SK-N-SH treated with all-trans-retinoic acid at 6 μM for 48 hours (cell line): ENCODE measurements at regions not wholly inside any gene's neighbourhood (a gene's known extent, or its start where the extent isn't known, plus 50 kb on each side); places are given as distances from the start of the nearest gene placed in this dataset.

Experiments
- ATAC-seq: fragments of 200-7000 bp; cut with Tn5 transposase; 3 replicates; pipeline ENCODE4 v1.9.1; 2020; ENCODE audit warnings: mild to moderate bottlenecking, moderate library complexity
- ARNTL ChIP-seq: fragments of 450-650 bp; formaldehyde crosslinking; IDR thresholded peaks from 2 replicates; pipeline ENCODE4 v1.5.0; 2020; ENCODE audit warnings: low read depth, mild to moderate bottlenecking, moderate library complexity, borderline replicate concordance
- BACH2 ChIP-seq: fragments of 250-450 bp; sonication (Bioruptor Pico); IDR thresholded peaks from 2 replicates; pipeline ENCODE4 v1.9.0; 2021; ENCODE audit warnings: mild to moderate bottlenecking, borderline replicate concordance
- CSDC2 ChIP-seq: fragments of 250-450 bp; sonication (Bioruptor Pico); IDR thresholded peaks from 2 replicates; pipeline ENCODE4 v1.5.0; 2020; ENCODE audit warnings: mild to moderate bottlenecking, moderate library complexity
- ESRRG ChIP-seq: fragments of 250-450 bp; sonication (Bioruptor Pico); IDR thresholded peaks from 2 replicates; pipeline ENCODE4 v1.6.1; 2021; ENCODE audit warnings: mild to moderate bottlenecking
- GLIS3 ChIP-seq: fragments of 250-450 bp; sonication (Bioruptor Pico); IDR thresholded peaks from 2 replicates; pipeline ENCODE4 v1.5.0; 2020; ENCODE audit warnings: mild to moderate bottlenecking, moderate library complexity
- ISL1 ChIP-seq: fragments of 250-450 bp; sonication (Bioruptor Pico); IDR thresholded peaks from 2 replicates; pipeline ENCODE4 v2.1.2; 2022; ENCODE audit warnings: mild to moderate bottlenecking, moderate library complexity
- OSR1 ChIP-seq: fragments of 250-450 bp; sonication (Bioruptor Pico); IDR thresholded peaks from 2 replicates; pipeline ENCODE4 v1.8.0; 2022; ENCODE audit warnings: moderate library complexity, mild to moderate bottlenecking, inconsistent platforms
- PPARA ChIP-seq: fragments of 250-450 bp; sonication (Bioruptor Pico); IDR thresholded peaks from 2 replicates; pipeline ENCODE4 v1.5.0; 2020; ENCODE audit warnings: mild to moderate bottlenecking, borderline replicate concordance
- RARB ChIP-seq: fragments of 250-450 bp; sonication (Bioruptor Pico); IDR thresholded peaks from 2 replicates; pipeline ENCODE4 v1.8.0; 2021; ENCODE audit warnings: mild to moderate bottlenecking, moderate library complexity
- SNAI2 ChIP-seq: fragments of 250-450 bp; sonication (Bioruptor Pico); IDR thresholded peaks from 2 replicates; pipeline ENCODE4 v1.5.0; 2020; ENCODE audit warnings: mild to moderate bottlenecking, moderate library complexity
- TCF4 ChIP-seq: fragments of 250-450 bp; sonication (Bioruptor Pico); IDR thresholded peaks from 2 replicates; pipeline ENCODE4 v1.8.0; 2021; ENCODE audit warnings: mild to moderate bottlenecking, moderate library complexity, borderline replicate concordance
- TOX ChIP-seq: fragments of 250-450 bp; sonication (Bioruptor Pico); IDR thresholded peaks from 2 replicates; pipeline ENCODE4 v1.8.0; 2021; ENCODE audit warnings: mild to moderate bottlenecking, moderate library complexity, borderline replicate concordance
- ZC3H10 ChIP-seq: fragments of 250-450 bp; sonication (Bioruptor Pico); IDR thresholded peaks from 2 replicates; pipeline ENCODE4 v1.5.1; 2021; ENCODE audit warnings: mild to moderate bottlenecking, moderate library complexity
- ZFP30 ChIP-seq: fragments of 450-650 bp; formaldehyde crosslinking; IDR thresholded peaks from 2 replicates; pipeline ENCODE4 v1.5.0; 2022; ENCODE audit warnings: mild to moderate bottlenecking, moderate library complexity
- ZNF565 ChIP-seq: fragments of 450-650 bp; formaldehyde crosslinking; conservative IDR thresholded peaks from 2 replicates; pipeline ENCODE4 v1.5.0; 2020; ENCODE audit warnings: low read depth, mild to moderate bottlenecking, moderate library complexity
- ZNF70 ChIP-seq: fragments of 450-650 bp; formaldehyde crosslinking; IDR thresholded peaks from 2 replicates; pipeline ENCODE4 v1.5.0; 2020; ENCODE audit warnings: mild to moderate bottlenecking, moderate library complexity
- ZNF8 ChIP-seq: fragments of 450-650 bp; formaldehyde crosslinking; IDR thresholded peaks from 2 replicates; pipeline ENCODE4 v1.5.0; 2020; ENCODE audit warnings: mild to moderate bottlenecking, moderate library complexity
- TF ChIP-seq, protein P1 (sequence below): fragments of 250-450 bp; sonication (Bioruptor Pico); IDR thresholded peaks from 2 replicates; pipeline ENCODE4 v1.5.1; 2021; ENCODE audit warnings: mild to moderate bottlenecking, moderate library complexity
- TF ChIP-seq, protein P2 (sequence below): fragments of 250-450 bp; sonication (Bioruptor Pico); IDR thresholded peaks from 2 replicates; pipeline ENCODE4 v1.8.0; 2020; ENCODE audit warnings: mild to moderate bottlenecking, moderate library complexity, borderline replicate concordance
- TF ChIP-seq, protein P3 (sequence below): fragments of 250-450 bp; sonication (Bioruptor Pico); IDR thresholded peaks from 2 replicates; pipeline ENCODE4 v1.5.0; 2020; ENCODE audit warnings: mild to moderate bottlenecking, moderate library complexity
- TF ChIP-seq, protein P4 (sequence below): fragments of 250-450 bp; sonication (Bioruptor Pico); IDR thresholded peaks from 2 replicates; pipeline ENCODE4 v1.5.1; 2020; ENCODE audit warnings: low read depth, mild to moderate bottlenecking, moderate library complexity
- TF ChIP-seq, protein P5 (sequence below): fragments of 250-450 bp; sonication (Bioruptor Pico); IDR thresholded peaks from 2 replicates; pipeline ENCODE4 v1.8.0; 2021; ENCODE audit warnings: low read depth, mild to moderate bottlenecking, moderate library complexity, borderline replicate concordance

DNA sequence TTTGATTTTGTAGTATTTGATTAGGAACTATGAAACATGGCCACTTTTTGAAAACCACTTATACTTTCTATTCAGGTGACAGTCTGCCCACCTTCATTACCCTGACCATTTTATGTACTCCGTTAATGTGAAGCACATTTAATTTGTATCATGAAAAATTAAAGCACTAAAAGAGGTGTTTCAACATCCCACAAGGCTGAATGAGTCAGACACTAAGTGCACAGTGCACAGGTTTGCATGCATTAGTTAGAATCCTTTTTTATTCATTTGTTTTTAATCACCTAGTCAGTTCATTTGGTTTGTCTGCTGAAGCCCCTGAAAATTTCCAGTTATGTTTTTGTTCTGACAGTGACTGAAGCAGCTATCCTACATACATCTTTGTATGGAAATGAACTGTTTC, 271.0 kb downstream of the SLITRK5 start:
- no peak for TF ChIP-seq TCF4 (CRISPR knock-in tag)
- peak; percentile 19; the same call in 1 of the 2 replicates for TF ChIP-seq ZC3H10
- no peak for ATAC-seq

DNA sequence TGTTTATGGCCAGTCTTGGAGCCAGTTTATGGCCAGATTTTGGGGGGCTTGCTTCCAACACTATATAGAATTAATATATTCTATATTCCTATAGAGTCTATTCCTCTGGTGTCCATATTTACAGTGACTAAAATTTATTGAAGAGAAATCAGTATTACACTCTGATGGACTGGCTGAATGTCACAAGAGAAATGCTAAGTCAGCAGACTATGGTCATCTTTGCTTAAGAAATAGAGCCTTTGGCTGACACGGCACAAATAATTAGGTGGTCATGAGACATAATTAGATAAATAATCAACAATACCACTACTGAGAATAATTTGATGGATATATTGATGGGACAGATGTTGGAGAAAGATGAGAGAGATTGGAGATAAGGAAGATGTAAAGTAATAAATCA, 272.9 kb downstream of the SLITRK5 start:
- ATAC-seq = no peak
- TF ChIP-seq TCF4 (CRISPR knock-in tag) (no peak), GLIS3 (no peak)
- TF ChIP-seq, all 23 proteins: peak for 0

DNA sequence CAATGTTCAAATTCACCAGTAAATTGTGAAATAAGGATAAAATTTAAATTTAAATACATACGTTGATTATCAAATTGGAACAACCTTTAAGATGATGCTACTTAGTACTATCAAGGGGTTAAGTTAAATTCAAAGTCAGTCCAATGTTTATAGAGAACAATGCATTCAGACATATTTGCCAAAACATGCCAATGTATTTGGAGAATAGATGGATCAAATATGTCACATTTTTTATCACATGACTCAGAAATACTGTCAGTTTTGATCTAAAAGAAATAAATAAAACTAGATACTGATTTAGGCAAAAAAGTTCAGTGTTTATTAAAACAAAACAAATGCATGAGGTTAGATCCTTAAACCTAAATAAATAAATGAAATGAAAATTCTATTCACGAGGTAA, 281.2 kb downstream of the SLITRK5 start:
- no peak for ATAC-seq
- TF ChIP-seq TCF4 (CRISPR knock-in tag) (no peak), TOX (no peak), OSR1 (CRISPR knock-in tag) (no peak)
- TF ChIP-seq, protein P1, sequence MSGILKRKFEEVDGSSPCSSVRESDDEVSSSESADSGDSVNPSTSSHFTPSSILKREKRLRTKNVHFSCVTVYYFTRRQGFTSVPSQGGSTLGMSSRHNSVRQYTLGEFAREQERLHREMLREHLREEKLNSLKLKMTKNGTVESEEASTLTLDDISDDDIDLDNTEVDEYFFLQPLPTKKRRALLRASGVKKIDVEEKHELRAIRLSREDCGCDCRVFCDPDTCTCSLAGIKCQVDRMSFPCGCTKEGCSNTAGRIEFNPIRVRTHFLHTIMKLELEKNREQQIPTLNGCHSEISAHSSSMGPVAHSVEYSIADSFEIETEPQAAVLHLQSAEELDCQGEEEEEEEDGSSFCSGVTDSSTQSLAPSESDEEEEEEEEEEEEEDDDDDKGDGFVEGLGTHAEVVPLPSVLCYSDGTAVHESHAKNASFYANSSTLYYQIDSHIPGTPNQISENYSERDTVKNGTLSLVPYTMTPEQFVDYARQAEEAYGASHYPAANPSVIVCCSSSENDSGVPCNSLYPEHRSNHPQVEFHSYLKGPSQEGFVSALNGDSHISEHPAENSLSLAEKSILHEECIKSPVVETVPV = no peak

DNA sequence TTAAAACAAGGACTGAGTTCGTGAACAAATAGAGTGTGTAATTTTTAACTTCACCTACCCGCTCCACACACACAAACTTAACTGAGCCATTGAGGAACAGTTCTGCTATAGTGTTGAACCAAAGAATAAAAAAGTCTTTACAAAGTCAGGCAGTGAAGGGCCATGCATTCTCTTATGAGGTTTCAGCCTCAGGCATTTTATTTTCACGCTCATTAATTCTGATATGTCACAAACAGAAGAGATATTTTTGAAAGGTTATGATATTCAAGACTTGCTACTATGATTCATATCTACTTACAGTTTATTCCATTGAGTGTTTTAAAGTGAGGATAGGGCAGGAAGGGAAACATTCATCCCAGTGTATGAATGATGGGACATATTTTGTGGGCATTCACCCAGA, 282.2 kb downstream of the SLITRK5 start:
- ATAC-seq = peak; percentile 61
- 0 out of 2 replicates have a peak, but pooled peaks have one; percentile 24 for TF ChIP-seq ZC3H10
- TF ChIP-seq, protein P1 = no peak
- TF ChIP-seq, all 23 proteins: peak for 1

DNA sequence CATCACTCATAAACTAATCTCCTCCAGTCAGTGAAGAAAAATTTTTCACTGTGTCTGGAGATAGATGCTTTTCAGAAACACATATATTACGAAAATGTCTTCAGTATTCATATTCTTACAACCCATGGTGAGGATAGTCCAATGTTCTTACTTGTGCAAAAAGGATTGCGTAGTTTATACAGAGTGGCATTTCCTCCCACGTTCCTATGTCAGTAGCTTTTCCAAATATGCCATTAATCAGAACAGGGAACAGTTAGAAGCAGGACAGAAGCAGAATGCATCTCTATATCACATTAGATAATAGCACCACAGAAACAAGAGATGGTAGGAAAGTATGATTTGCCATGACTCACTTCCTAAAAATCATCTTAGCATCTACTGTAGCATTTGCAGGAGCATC, 282.9 kb downstream of the SLITRK5 start:
- TF ChIP-seq ZFP30 (CRISPR knock-in tag) (no peak), PPARA (CRISPR knock-in tag) (no peak), ZNF70 (CRISPR knock-in tag) (no peak), ZNF8 (no peak), ZNF565 (CRISPR knock-in tag) (no peak), ESRRG (CRISPR knock-in tag) (no peak), GLIS3 (no peak), BACH2 (CRISPR knock-in tag) (no peak), CSDC2 (CRISPR knock-in tag) (no peak), RARB (CRISPR knock-in tag) (peak; percentile 77; the same call in 1 of the 2 replicates), ZC3H10 (peak; percentile 95), SNAI2 (no peak), ARNTL (CRISPR knock-in tag) (no peak), TCF4 (CRISPR knock-in tag) (no peak), TOX (peak; percentile 95), ISL1 (CRISPR knock-in tag) (peak; percentile 86)
- TF ChIP-seq, protein P2, sequence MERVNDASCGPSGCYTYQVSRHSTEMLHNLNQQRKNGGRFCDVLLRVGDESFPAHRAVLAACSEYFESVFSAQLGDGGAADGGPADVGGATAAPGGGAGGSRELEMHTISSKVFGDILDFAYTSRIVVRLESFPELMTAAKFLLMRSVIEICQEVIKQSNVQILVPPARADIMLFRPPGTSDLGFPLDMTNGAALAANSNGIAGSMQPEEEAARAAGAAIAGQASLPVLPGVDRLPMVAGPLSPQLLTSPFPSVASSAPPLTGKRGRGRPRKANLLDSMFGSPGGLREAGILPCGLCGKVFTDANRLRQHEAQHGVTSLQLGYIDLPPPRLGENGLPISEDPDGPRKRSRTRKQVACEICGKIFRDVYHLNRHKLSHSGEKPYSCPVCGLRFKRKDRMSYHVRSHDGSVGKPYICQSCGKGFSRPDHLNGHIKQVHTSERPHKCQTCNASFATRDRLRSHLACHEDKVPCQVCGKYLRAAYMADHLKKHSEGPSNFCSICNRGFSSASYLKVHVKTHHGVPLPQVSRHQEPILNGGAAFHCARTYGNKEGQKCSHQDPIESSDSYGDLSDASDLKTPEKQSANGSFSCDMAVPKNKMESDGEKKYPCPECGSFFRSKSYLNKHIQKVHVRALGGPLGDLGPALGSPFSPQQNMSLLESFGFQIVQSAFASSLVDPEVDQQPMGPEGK (CRISPR knock-in tag) = 0 out of 2 replicates have a peak, but pooled peaks have one; percentile 69
- TF ChIP-seq, protein P3, sequence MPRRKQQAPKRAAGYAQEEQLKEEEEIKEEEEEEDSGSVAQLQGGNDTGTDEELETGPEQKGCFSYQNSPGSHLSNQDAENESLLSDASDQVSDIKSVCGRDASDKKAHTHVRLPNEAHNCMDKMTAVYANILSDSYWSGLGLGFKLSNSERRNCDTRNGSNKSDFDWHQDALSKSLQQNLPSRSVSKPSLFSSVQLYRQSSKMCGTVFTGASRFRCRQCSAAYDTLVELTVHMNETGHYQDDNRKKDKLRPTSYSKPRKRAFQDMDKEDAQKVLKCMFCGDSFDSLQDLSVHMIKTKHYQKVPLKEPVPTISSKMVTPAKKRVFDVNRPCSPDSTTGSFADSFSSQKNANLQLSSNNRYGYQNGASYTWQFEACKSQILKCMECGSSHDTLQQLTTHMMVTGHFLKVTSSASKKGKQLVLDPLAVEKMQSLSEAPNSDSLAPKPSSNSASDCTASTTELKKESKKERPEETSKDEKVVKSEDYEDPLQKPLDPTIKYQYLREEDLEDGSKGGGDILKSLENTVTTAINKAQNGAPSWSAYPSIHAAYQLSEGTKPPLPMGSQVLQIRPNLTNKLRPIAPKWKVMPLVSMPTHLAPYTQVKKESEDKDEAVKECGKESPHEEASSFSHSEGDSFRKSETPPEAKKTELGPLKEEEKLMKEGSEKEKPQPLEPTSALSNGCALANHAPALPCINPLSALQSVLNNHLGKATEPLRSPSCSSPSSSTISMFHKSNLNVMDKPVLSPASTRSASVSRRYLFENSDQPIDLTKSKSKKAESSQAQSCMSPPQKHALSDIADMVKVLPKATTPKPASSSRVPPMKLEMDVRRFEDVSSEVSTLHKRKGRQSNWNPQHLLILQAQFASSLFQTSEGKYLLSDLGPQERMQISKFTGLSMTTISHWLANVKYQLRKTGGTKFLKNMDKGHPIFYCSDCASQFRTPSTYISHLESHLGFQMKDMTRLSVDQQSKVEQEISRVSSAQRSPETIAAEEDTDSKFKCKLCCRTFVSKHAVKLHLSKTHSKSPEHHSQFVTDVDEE (CRISPR knock-in tag) = no peak
- TF ChIP-seq, protein P4, sequence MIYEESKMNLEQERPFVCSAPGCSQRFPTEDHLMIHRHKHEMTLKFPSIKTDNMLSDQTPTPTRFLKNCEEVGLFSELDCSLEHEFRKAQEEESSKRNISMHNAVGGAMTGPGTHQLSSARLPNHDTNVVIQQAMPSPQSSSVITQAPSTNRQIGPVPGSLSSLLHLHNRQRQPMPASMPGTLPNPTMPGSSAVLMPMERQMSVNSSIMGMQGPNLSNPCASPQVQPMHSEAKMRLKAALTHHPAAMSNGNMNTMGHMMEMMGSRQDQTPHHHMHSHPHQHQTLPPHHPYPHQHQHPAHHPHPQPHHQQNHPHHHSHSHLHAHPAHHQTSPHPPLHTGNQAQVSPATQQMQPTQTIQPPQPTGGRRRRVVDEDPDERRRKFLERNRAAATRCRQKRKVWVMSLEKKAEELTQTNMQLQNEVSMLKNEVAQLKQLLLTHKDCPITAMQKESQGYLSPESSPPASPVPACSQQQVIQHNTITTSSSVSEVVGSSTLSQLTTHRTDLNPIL (CRISPR knock-in tag) = no peak
- TF ChIP-seq, protein P5, sequence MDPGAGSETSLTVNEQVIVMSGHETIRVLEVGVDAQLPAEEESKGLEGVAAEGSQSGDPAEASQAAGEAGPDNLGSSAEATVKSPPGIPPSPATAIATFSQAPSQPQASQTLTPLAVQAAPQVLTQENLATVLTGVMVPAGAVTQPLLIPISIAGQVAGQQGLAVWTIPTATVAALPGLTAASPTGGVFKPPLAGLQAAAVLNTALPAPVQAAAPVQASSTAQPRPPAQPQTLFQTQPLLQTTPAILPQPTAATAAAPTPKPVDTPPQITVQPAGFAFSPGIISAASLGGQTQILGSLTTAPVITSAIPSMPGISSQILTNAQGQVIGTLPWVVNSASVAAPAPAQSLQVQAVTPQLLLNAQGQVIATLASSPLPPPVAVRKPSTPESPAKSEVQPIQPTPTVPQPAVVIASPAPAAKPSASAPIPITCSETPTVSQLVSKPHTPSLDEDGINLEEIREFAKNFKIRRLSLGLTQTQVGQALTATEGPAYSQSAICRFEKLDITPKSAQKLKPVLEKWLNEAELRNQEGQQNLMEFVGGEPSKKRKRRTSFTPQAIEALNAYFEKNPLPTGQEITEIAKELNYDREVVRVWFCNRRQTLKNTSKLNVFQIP = no peak
- TF ChIP-seq, protein P1 = no peak; the same call in 1 of the 2 replicates

More for the DNA sequence above, 282.9 kb downstream of the SLITRK5 start:
- peak; percentile 96 for ATAC-seq
